Gastroesophageal sphincter (tissue), 3 donors: ENCODE measurements at regions not wholly inside any gene's neighbourhood (a gene's known extent, or its start where the extent isn't known, plus 50 kb on each side); places are given as distances from the start of the nearest gene placed in this dataset.

ENCODE experiments used
- EP300 ChIP-seq: sonication (generic); formaldehyde crosslinking; IDR thresholded peaks from one replicate; pipeline ENCODE4 v1.6.1; 2017; ENCODE audit warnings: antibody characterized with exemption, mild to moderate bottlenecking
- TF ChIP-seq, protein P1 (sequence below), 4 experiments: fragments of 200-600 bp in 2 of 4; fragments of 450-650 bp in 2 of 4; sonication (generic) in 1 of 4; IDR thresholded peaks; one replicate each; pipeline ENCODE4 v1.5.1; 2017 to 2019; ENCODE audit warnings: antibody characterized with exemption in 4 of 4, mild to moderate bottlenecking in 2 of 4, moderate library complexity in 2 of 4

GRCh38 chr2:60301726-60302125, 251.7 kb downstream of the BCL11A start:
- TF ChIP-seq, protein P1, sequence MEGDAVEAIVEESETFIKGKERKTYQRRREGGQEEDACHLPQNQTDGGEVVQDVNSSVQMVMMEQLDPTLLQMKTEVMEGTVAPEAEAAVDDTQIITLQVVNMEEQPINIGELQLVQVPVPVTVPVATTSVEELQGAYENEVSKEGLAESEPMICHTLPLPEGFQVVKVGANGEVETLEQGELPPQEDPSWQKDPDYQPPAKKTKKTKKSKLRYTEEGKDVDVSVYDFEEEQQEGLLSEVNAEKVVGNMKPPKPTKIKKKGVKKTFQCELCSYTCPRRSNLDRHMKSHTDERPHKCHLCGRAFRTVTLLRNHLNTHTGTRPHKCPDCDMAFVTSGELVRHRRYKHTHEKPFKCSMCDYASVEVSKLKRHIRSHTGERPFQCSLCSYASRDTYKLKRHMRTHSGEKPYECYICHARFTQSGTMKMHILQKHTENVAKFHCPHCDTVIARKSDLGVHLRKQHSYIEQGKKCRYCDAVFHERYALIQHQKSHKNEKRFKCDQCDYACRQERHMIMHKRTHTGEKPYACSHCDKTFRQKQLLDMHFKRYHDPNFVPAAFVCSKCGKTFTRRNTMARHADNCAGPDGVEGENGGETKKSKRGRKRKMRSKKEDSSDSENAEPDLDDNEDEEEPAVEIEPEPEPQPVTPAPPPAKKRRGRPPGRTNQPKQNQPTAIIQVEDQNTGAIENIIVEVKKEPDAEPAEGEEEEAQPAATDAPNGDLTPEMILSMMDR (IDR thresholded peaks at IDR 0.05), result no peak
- TF ChIP-seq EP300, result no peak
